ENCODE measurements at regions not wholly inside any gene's neighbourhood (a gene's known extent, or its start where the extent isn't known, plus 50 kb on each side); places are given as distances from the start of the nearest gene placed in this dataset.

DNA sequence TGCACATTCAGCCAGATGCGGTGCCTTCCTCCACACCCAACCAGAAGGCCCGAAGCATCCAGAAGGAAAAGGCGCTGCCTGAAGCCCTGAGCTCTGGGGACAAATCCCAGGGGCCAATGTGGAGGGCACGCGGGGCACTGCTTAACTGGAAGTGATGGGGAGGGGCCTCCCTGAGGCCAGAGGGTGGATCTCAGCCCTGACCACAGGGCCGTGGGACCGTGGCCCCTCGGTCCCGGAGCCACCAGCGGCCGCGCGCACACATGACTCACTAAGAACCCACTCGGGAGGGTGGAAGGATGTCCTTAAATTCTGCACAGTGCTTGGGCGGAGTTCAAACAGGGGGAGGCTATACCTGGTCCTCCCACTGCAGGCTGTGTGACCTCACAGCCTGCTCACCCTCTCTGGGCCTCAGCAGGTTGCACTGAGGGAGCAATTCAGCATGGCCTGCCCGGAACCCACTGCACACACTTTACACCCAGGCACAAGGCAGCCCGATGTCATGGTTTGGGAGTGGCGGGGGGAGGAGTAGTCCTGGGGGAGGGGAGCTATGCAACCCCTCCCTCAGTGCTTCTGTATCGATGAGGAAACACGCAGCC lies 89.5 kb downstream of the RFLNA start:
- no peak for ATAC-seq
- Histone ChIP-seq H3K36me3 (peaks cover 0 to 49% (median 31%) of the 10 kb centered on the region in 9 donors), H3K4me3 (no peak overlapping the region), H3K27ac (peak overlapping the region in 7 of 12 donors; percentile 32 to 99 (median 96)), H3K27me3 (no peaks in the 10 kb centered on the region), H3K9me3 (no peaks in the 10 kb centered on the region), H3K4me1 (peaks cover 25 to 98% (median 80%) of the 10 kb centered on the region in 12 donors)
- 80 to 87% (median 83%) methylated on average over 6 to 20 of the region's 20 CpGs for WGBS, 4 donors
- TF ChIP-seq POLR2A (IDR thresholded peaks at IDR 0.05): no peak
- TF ChIP-seq, protein P1, sequence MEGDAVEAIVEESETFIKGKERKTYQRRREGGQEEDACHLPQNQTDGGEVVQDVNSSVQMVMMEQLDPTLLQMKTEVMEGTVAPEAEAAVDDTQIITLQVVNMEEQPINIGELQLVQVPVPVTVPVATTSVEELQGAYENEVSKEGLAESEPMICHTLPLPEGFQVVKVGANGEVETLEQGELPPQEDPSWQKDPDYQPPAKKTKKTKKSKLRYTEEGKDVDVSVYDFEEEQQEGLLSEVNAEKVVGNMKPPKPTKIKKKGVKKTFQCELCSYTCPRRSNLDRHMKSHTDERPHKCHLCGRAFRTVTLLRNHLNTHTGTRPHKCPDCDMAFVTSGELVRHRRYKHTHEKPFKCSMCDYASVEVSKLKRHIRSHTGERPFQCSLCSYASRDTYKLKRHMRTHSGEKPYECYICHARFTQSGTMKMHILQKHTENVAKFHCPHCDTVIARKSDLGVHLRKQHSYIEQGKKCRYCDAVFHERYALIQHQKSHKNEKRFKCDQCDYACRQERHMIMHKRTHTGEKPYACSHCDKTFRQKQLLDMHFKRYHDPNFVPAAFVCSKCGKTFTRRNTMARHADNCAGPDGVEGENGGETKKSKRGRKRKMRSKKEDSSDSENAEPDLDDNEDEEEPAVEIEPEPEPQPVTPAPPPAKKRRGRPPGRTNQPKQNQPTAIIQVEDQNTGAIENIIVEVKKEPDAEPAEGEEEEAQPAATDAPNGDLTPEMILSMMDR (IDR thresholded peaks at IDR 0.05): no peak
- peak in 1 of 5 donors; percentile 50 for DNase-seq
- intact Hi-C loops (cut with DNase I): loop anchor here in 9 of 10 donors (5.0 to 10.0 kb wide), 9 partner anchors 38 to 383 kb away; partner anchors contain the start of gene NCOR2 (in 2 of the 9)

DNA sequence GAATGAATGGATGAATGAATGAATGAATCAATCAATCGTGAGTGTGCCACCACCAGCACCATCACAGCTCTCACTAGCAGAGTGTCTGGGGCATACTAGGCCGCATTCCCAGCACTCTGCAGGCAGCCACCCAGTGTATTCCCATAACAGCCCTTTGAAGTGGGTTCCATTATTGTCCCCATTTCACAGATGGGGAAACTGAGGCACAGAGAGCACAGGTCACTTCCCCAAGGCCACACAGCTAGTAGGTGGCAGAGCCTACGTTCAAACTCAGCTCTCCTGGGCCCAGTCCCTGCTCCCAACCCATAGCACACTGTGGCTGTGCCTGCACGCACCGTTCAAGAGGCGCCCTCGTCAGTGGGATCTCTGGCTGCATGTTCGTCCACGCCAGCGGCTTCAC lies 88.1 kb downstream of the RFLNA start:
- DNase-seq (no peak), ATAC-seq (no peak)
- intact Hi-C loops (cut with DNase I): loop anchor here in 9 of 10 donors (5.0 to 10.0 kb wide), 9 partner anchors 39 to 384 kb away; partner anchors contain the start of gene NCOR2 (in 2 of the 9)
- WGBS, 4 donors: 92 to 97% (median 93%) methylated on average over 9 to 10 of the region's 10 CpGs
- Histone ChIP-seq H3K4me3 (no peak overlapping the region), H3K27ac (peak overlapping the region in 8 of 12 donors; percentile 82 to 96 (median 91)), H3K27me3 (no peaks in the 10 kb centered on the region), H3K4me1 (peaks cover 27 to 99% (median 79%) of the 10 kb centered on the region in 12 donors), H3K36me3 (peaks cover 0 to 63% (median 44%) of the 10 kb centered on the region in 9 donors), H3K9me3 (no peaks in the 10 kb centered on the region)
- TF ChIP-seq, protein P1 (IDR thresholded peaks at IDR 0.05): no peak
- no peak for TF ChIP-seq POLR2A (IDR thresholded peaks at IDR 0.05)

DNA sequence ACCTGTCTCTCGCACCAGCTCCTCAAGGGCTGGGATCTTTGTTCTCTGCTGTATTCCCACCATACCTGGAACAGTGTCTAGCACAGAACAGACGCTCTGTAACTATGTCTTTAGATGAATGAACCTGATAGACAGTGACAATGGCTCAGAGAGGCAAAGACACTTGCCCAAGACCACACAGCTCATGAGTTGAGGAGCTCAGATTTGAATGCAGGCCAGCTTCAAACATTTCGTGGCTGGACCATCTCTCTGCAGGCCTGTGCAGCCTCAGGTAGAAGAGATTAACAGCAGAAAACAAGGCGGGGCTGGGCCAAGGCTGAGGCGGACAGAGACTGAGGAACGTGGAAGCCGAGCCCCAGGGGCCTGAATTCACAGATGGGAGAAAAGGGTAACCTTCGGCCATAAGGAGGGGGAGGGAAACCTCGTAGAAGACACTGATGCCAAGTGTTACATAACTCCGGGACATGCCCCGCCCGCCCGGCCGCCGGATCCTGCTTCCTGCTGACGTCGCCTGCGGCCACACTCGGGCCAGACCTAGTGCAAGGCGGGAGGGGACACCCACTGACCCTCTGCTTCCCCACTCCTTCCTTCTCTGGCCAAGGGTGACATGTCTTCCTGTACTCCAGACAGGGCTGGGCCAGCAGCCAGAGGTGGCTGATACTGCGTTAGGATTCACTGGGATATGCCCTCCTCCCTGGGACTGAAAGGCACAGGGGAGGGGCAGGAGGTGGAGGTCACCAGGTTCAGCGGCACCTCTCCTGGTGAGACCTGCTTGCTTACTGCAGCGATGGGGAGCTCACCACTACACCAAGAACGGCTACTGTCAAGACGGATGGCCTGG lies 86.8 kb downstream of the RFLNA start:
- Histone ChIP-seq H3K27me3 (no peaks in the 10 kb centered on the region), H3K4me1 (peaks cover 26 to 86% (median 66%) of the 10 kb centered on the region in 12 donors), H3K9me3 (no peaks in the 10 kb centered on the region), H3K27ac (peak overlapping the region; percentile 55 to 96 (median 86)), H3K4me3 (no peak overlapping the region), H3K36me3 (peaks cover 0 to 75% (median 57%) of the 10 kb centered on the region in 9 donors)
- DNase-seq (peak; percentile 95 to 97 (median 96)), ATAC-seq (peak; percentile 76 to 84 (median 78))
- 11 to 20% (median 13%) methylated on average over 20 to 25 of the region's 25 CpGs for WGBS, 4 donors
- intact Hi-C loops (cut with DNase I): loop anchor here in 9 of 10 donors (2.0 to 10.0 kb wide), 11 partner anchors 41 to 386 kb away; partner anchors contain the start of gene NCOR2 (in 3 of the 9)
- TF ChIP-seq POLR2A (IDR thresholded peaks at IDR 0.05): no peak
- TF ChIP-seq, protein P1 (IDR thresholded peaks at IDR 0.05): no peak
